WTC11 (cell line): ENCODE measurements at regions not wholly inside any gene's neighbourhood (a gene's known extent, or its start where the extent isn't known, plus 50 kb on each side); places are given as distances from the start of the nearest gene placed in this dataset.

Source experiments
- ATAC-seq: fragments of 200-7000 bp; cut with Tn5 transposase; 2 replicates; pipeline ENCODE4 v1.10.0; 2021; ENCODE audit warnings: mild to moderate bottlenecking, moderate library complexity
- CTCF ChIA-PET: fragments of 300-600 bp; sonication (Branson Sonifier 250); formaldehyde crosslinking; loops from one replicate; lab custom pipeline; 2021; ENCODE audit warnings: antibody characterized with exemption; lab: Charles Lee
- POLR2A ChIA-PET: fragments of 350-600 bp; sonication (Branson Sonifier 250); formaldehyde crosslinking; loops from one replicate; lab custom pipeline; 2021; ENCODE audit warnings: antibody characterized with exemption; lab: Charles Lee
- DNase-seq: peaks from one replicate; pipeline ENCODE4 v3.0.0; 2021; ENCODE audit warnings: low spot score
- H3K27ac Mint-ChIP-seq: 2 replicates; pipeline ENCODE4 v1.8.0; 2021; ENCODE audit warnings: mixed read lengths
- H3K27me3 Mint-ChIP-seq: 2 replicates; pipeline ENCODE4 v1.8.0; 2021; ENCODE audit warnings: low read depth, mild to moderate bottlenecking, moderate library complexity, mixed read lengths
- H3K36me3 Mint-ChIP-seq: 2 replicates; pipeline ENCODE4 v1.8.0; 2021; ENCODE audit warnings: mixed read lengths
- H3K4me1 Mint-ChIP-seq: 2 replicates; pipeline ENCODE4 v1.8.0; 2022; ENCODE audit warnings: mixed read lengths
- H3K4me3 Mint-ChIP-seq: 2 replicates; pipeline ENCODE4 v1.8.0; 2021; ENCODE audit warnings: mild to moderate bottlenecking, moderate library complexity, mixed read lengths
- H3K9me3 Mint-ChIP-seq: 2 replicates; pipeline ENCODE4 v1.8.0; 2021; ENCODE audit warnings: mixed read lengths
- ATF1 ChIP-seq: sonication (generic); formaldehyde crosslinking; IDR thresholded peaks from 2 replicates; pipeline ENCODE4 v1.8.1; 2023; ENCODE audit warnings: mild to moderate bottlenecking, moderate library complexity, missing genetic modification reagents
- KAT7 ChIP-seq: sonication (generic); formaldehyde crosslinking; IDR thresholded peaks from 2 replicates; pipeline ENCODE4 v1.8.1; 2023; ENCODE audit warnings: missing genetic modification reagents, mild to moderate bottlenecking, borderline replicate concordance
- MAX ChIP-seq: sonication (generic); formaldehyde crosslinking; IDR thresholded peaks from 2 replicates; pipeline ENCODE4 v1.8.0; 2022; ENCODE audit warnings: mild to moderate bottlenecking, missing genetic modification reagents
- NFATC4 ChIP-seq: fragments of 250-450 bp; sonication (Bioruptor Pico); IDR thresholded peaks from 2 replicates; pipeline ENCODE4 v1.9.0; 2021; ENCODE audit warnings: mild to moderate bottlenecking
- NFE2L1 ChIP-seq: sonication (generic); formaldehyde crosslinking; IDR thresholded peaks from 2 replicates; pipeline ENCODE4 v1.8.1; 2023; ENCODE audit warnings: missing genetic modification reagents
- NFYB ChIP-seq: sonication (generic); formaldehyde crosslinking; conservative IDR thresholded peaks from 2 replicates; pipeline ENCODE4 v1.8.0; 2022; ENCODE audit warnings: low read depth, missing genetic modification reagents
- PRDM15 ChIP-seq: sonication (generic); formaldehyde crosslinking; IDR thresholded peaks from 2 replicates; pipeline ENCODE4 v1.8.0; 2022; ENCODE audit warnings: missing genetic modification reagents
- ZMAT4 ChIP-seq: fragments of 250-450 bp; sonication (Bioruptor Pico); IDR thresholded peaks from 2 replicates; pipeline ENCODE4 v1.9.0; 2021; ENCODE audit warnings: mild to moderate bottlenecking
- ZNF263 ChIP-seq: sonication (generic); formaldehyde crosslinking; IDR thresholded peaks from 2 replicates; pipeline ENCODE4 v1.8.1; 2022; ENCODE audit warnings: low read depth, mild to moderate bottlenecking, moderate library complexity, missing genetic modification reagents
- ZNF512 ChIP-seq: sonication (generic); formaldehyde crosslinking; IDR thresholded peaks from 2 replicates; pipeline ENCODE4 v1.8.1; 2022; ENCODE audit warnings: missing genetic modification reagents, borderline replicate concordance
- ZNF532 ChIP-seq: fragments of 250-450 bp; sonication (Bioruptor Pico); IDR thresholded peaks from 2 replicates; pipeline ENCODE4 v1.9.0; 2021; ENCODE audit warnings: mild to moderate bottlenecking, borderline replicate concordance

- no peak for DNase-seq
Measured at GRCh38 chr5:30846171-30846570, 347.3 kb upstream of the CDH6 start.

More at GRCh38 chr5:30846171-30846570, 347.3 kb upstream of the CDH6 start:
- no peaks in the 10 kb centered on the region for H3K9me3 Mint-ChIP-seq
- H3K27ac Mint-ChIP-seq: no peak overlapping the region
- H3K36me3 Mint-ChIP-seq: no peaks in the 10 kb centered on the region
- POLR2A ChIA-PET: no interaction called here
- no peak for TF ChIP-seq NFYB (CRISPR knock-in tag)
- TF ChIP-seq ZNF263 (CRISPR knock-in tag): no peak
- no peak for TF ChIP-seq ZNF512 (CRISPR knock-in tag)
- TF ChIP-seq ATF1 (CRISPR knock-in tag): no peak
- no peak for TF ChIP-seq MAX (CRISPR knock-in tag)
- TF ChIP-seq ZNF532 (CRISPR knock-in tag): no peak
- TF ChIP-seq NFE2L1: no peak
- no peak for TF ChIP-seq PRDM15 (CRISPR knock-in tag)
- no peak for TF ChIP-seq KAT7 (CRISPR knock-in tag)
- no peak for TF ChIP-seq NFATC4 (CRISPR knock-in tag)
- no peak for TF ChIP-seq ZMAT4
- ATAC-seq: no peak
- H3K27me3 Mint-ChIP-seq: no peaks in the 10 kb centered on the region
- CTCF ChIA-PET: no interaction called here
- H3K4me1 Mint-ChIP-seq: peaks cover 22% of the 10 kb centered on the region
- no peak overlapping the region for H3K4me3 Mint-ChIP-seq
